ENCODE measurements at regions not wholly inside any gene's neighbourhood (a gene's known extent, or its start where the extent isn't known, plus 50 kb on each side); places are given as distances from the start of the nearest gene placed in this dataset.

DNA sequence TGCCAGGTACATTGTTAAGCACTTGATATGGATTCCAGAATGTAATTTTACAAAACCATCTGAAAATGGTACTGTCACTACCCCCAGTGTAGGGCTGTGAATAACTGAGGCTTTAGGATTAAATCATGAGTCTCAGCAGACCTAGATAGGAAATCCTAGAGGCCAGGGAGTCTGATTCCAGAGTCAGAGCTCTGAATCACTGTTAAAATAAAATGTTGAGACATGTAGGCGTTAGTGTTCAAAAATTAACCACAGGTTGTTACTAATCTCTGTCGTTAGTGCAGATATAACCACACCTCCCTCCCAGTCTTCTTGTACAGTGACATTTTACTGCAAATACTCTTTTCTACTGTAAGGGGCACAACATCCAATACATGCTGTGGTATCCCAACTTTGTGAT, 1828.8 kb downstream of the MAT2B start:
- Histone ChIP-seq H3K4me1 (ENCODE audit: control insufficient read depth in 2 of 2, insufficient read depth in 2 of 2, low read length in 2 of 2) (no peaks in the 10 kb centered on the region), H3K27ac (ENCODE audit: low read depth in 2 of 2, low read length in 2 of 2) (no peak overlapping the region), H3K9ac (ENCODE audit: low read depth in 1 of 2, low read length in 2 of 2) (no peak overlapping the region), H3K36me3 (ENCODE audit: control insufficient read depth in 2 of 2, insufficient read depth in 2 of 2, low read length in 2 of 2) (no peaks in the 10 kb centered on the region), H3K4me3 (ENCODE audit: low read length in 2 of 2) (no peak overlapping the region), H3K27me3 (ENCODE audit: control insufficient read depth in 2 of 2, insufficient read depth in 2 of 2, low read length in 2 of 2) (no peaks in the 10 kb centered on the region), H3K9me3 (ENCODE audit: control insufficient read depth in 2 of 2, low read length in 2 of 2) (no peaks in the 10 kb centered on the region)

- Histone ChIP-seq H3K9me3 (ENCODE audit: control insufficient read depth in 2 of 2, low read length in 2 of 2) (no peaks in the 10 kb centered on the region), H3K27me3 (ENCODE audit: control insufficient read depth in 2 of 2, insufficient read depth in 2 of 2, low read length in 2 of 2) (no peaks in the 10 kb centered on the region), H3K4me1 (ENCODE audit: control insufficient read depth in 2 of 2, insufficient read depth in 2 of 2, low read length in 2 of 2) (no peaks in the 10 kb centered on the region), H3K36me3 (ENCODE audit: control insufficient read depth in 2 of 2, insufficient read depth in 2 of 2, low read length in 2 of 2) (no peaks in the 10 kb centered on the region), H3K27ac (ENCODE audit: low read depth in 2 of 2, low read length in 2 of 2) (no peak overlapping the region), H3K4me3 (ENCODE audit: low read length in 2 of 2) (no peak overlapping the region), H3K9ac (ENCODE audit: low read depth in 1 of 2, low read length in 2 of 2) (no peak overlapping the region)
Measured at GRCh38 chr5:165349735-165350134, 1844.3 kb downstream of the MAT2B start.

GRCh38 chr5:165351342-165351741, 1845.9 kb downstream of the MAT2B start:
- Histone ChIP-seq H3K4me3 (ENCODE audit: low read length in 2 of 2) (no peak overlapping the region), H3K27me3 (ENCODE audit: control insufficient read depth in 2 of 2, insufficient read depth in 2 of 2, low read length in 2 of 2) (no peaks in the 10 kb centered on the region), H3K9me3 (ENCODE audit: control insufficient read depth in 2 of 2, low read length in 2 of 2) (no peaks in the 10 kb centered on the region), H3K27ac (ENCODE audit: low read depth in 2 of 2, low read length in 2 of 2) (no peak overlapping the region), H3K4me1 (ENCODE audit: control insufficient read depth in 2 of 2, insufficient read depth in 2 of 2, low read length in 2 of 2) (no peaks in the 10 kb centered on the region), H3K9ac (ENCODE audit: low read depth in 1 of 2, low read length in 2 of 2) (no peak overlapping the region), H3K36me3 (ENCODE audit: control insufficient read depth in 2 of 2, insufficient read depth in 2 of 2, low read length in 2 of 2) (no peaks in the 10 kb centered on the region)

DNA sequence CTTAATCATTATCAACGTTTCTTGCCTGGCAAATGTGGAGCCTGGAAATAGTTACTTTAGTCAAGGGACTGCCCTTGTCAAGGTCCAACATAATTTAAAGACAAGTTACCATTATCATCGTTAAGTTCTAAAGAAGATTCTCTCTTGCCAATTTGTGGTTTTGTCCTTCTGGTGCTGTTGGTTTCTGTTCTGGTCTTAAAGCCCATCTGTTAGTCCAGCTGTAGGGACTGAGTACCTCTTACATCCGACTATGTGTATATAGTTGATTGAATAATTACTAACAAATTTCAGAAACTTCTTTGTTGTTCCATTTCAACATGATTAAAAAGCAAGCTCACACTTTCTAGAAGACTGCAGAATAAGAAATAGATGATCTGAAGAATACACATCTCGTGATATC, 1854.9 kb downstream of the MAT2B start:
- Histone ChIP-seq H3K9me3 (ENCODE audit: control insufficient read depth in 2 of 2, low read length in 2 of 2) (no peaks in the 10 kb centered on the region), H3K4me1 (ENCODE audit: control insufficient read depth in 2 of 2, insufficient read depth in 2 of 2, low read length in 2 of 2) (no peaks in the 10 kb centered on the region), H3K4me3 (ENCODE audit: low read length in 2 of 2) (no peak overlapping the region), H3K27ac (ENCODE audit: low read depth in 2 of 2, low read length in 2 of 2) (no peak overlapping the region), H3K27me3 (ENCODE audit: control insufficient read depth in 2 of 2, insufficient read depth in 2 of 2, low read length in 2 of 2) (no peaks in the 10 kb centered on the region), H3K36me3 (ENCODE audit: control insufficient read depth in 2 of 2, insufficient read depth in 2 of 2, low read length in 2 of 2) (no peaks in the 10 kb centered on the region), H3K9ac (ENCODE audit: low read depth in 1 of 2, low read length in 2 of 2) (no peak overlapping the region)

DNA sequence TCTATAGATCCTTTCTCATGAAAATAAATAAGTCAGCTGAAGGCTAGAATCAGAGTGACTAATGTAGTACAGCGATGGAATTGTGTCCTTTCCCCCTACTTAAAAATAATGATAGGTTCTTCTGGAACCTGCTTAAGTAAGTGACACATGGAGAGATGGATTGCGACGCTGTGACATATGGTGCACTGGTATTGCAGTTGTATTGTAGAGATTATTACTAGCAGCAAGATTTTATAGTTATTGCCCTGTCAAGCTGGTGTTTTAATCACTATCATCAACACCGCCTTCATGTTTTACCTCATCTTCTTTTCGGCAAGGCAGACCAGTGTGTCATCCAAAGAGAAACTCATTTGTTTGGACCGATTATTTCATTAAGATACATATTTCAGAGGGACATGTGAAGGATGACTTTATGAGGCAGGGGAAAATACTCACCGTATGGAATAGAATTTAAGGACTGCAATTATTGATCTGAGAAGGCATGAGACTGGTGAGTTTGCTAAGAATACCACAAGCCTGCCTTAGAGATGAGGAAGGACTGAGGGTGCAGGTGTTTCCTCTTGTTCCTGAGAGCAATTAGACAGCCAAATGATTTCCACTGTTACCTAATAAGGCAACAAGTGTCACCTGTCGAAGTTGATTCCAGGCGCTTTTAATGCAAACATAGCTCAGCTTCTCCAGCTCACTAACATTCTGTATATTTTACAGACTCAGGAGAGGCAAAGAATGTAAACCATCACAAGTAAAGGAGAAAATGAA, 1855.5 kb downstream of the MAT2B start:
- no peaks in the 10 kb centered on the region for H3K4me1 ChIP-seq (ENCODE audit: control insufficient read depth in 2 of 2, insufficient read depth in 2 of 2, low read length in 2 of 2)
- H3K27ac ChIP-seq (ENCODE audit: low read depth in 2 of 2, low read length in 2 of 2) = no peak overlapping the region
- H3K4me3 ChIP-seq (ENCODE audit: low read length in 2 of 2) = no peak overlapping the region
- no peaks in the 10 kb centered on the region for H3K9me3 ChIP-seq (ENCODE audit: control insufficient read depth in 2 of 2, low read length in 2 of 2)
- H3K9ac ChIP-seq (ENCODE audit: low read depth in 1 of 2, low read length in 2 of 2) = no peak overlapping the region
- no peaks in the 10 kb centered on the region for H3K27me3 ChIP-seq (ENCODE audit: control insufficient read depth in 2 of 2, insufficient read depth in 2 of 2, low read length in 2 of 2)
- H3K36me3 ChIP-seq (ENCODE audit: control insufficient read depth in 2 of 2, insufficient read depth in 2 of 2, low read length in 2 of 2) = no peaks in the 10 kb centered on the region

DNA sequence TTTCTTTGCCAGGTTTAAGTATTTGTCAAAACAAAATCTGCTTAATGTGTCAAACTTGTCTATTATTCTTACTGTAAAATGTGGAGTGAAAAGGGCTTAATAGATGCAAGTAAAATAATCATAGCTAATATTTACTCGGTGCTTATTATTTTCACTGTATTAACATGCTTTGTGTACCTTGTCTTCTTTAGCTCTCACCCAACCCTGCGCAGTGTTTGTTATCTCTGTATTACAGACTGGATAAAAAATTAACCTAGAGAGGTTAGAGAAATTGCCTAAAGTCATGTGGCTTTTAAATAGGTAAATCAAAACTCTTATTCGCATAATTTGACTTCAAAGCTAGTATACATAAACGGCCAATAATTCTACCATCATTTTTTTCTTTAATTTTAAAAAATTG, 1864.8 kb downstream of the MAT2B start:
- Histone ChIP-seq H3K4me1 (ENCODE audit: control insufficient read depth in 2 of 2, insufficient read depth in 2 of 2, low read length in 2 of 2) (no peaks in the 10 kb centered on the region), H3K4me3 (ENCODE audit: low read length in 2 of 2) (no peak overlapping the region), H3K9me3 (ENCODE audit: control insufficient read depth in 2 of 2, low read length in 2 of 2) (no peaks in the 10 kb centered on the region), H3K27ac (ENCODE audit: low read depth in 2 of 2, low read length in 2 of 2) (no peak overlapping the region), H3K9ac (ENCODE audit: low read depth in 1 of 2, low read length in 2 of 2) (no peak overlapping the region), H3K27me3 (ENCODE audit: control insufficient read depth in 2 of 2, insufficient read depth in 2 of 2, low read length in 2 of 2) (no peaks in the 10 kb centered on the region), H3K36me3 (ENCODE audit: control insufficient read depth in 2 of 2, insufficient read depth in 2 of 2, low read length in 2 of 2) (no peaks in the 10 kb centered on the region)

DNA sequence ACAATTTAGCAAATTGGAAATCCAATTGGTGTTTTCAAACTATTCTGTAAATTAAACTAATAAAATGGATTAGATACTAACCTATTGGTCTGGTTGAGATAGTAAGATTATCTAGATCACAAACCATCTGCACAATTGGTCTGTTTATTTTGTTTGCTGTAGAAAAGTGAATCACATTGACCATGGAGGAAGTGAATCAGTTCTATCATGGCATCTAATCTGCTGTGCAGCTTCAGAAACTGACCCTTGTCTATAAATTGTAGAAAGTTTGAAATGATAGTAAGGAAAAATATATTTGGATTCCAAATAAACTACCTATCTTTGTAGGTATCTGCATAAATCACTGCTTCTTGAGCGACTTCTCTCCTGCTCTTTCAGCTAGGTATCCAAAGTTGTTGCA, 1865.4 kb downstream of the MAT2B start:
- no peaks in the 10 kb centered on the region for H3K27me3 ChIP-seq (ENCODE audit: control insufficient read depth in 2 of 2, insufficient read depth in 2 of 2, low read length in 2 of 2)

GRCh38 chr5:165375201-165375600, 1869.8 kb downstream of the MAT2B start:
- Histone ChIP-seq H3K4me3 (ENCODE audit: low read length in 2 of 2) (no peak overlapping the region), H3K36me3 (ENCODE audit: control insufficient read depth in 2 of 2, insufficient read depth in 2 of 2, low read length in 2 of 2) (no peaks in the 10 kb centered on the region), H3K4me1 (ENCODE audit: control insufficient read depth in 2 of 2, insufficient read depth in 2 of 2, low read length in 2 of 2) (no peaks in the 10 kb centered on the region), H3K9me3 (ENCODE audit: control insufficient read depth in 2 of 2, low read length in 2 of 2) (no peaks in the 10 kb centered on the region), H3K27me3 (ENCODE audit: control insufficient read depth in 2 of 2, insufficient read depth in 2 of 2, low read length in 2 of 2) (no peaks in the 10 kb centered on the region), H3K9ac (ENCODE audit: low read depth in 1 of 2, low read length in 2 of 2) (no peak overlapping the region), H3K27ac (ENCODE audit: low read depth in 2 of 2, low read length in 2 of 2) (no peak overlapping the region)

More for the DNA sequence above, 1865.4 kb downstream of the MAT2B start:
- no peak overlapping the region for H3K9ac ChIP-seq (ENCODE audit: low read depth in 1 of 2, low read length in 2 of 2)
- no peak overlapping the region for H3K27ac ChIP-seq (ENCODE audit: low read depth in 2 of 2, low read length in 2 of 2)
- no peak overlapping the region for H3K4me3 ChIP-seq (ENCODE audit: low read length in 2 of 2)
- no peaks in the 10 kb centered on the region for H3K4me1 ChIP-seq (ENCODE audit: control insufficient read depth in 2 of 2, insufficient read depth in 2 of 2, low read length in 2 of 2)
- no peaks in the 10 kb centered on the region for H3K36me3 ChIP-seq (ENCODE audit: control insufficient read depth in 2 of 2, insufficient read depth in 2 of 2, low read length in 2 of 2)
- no peaks in the 10 kb centered on the region for H3K9me3 ChIP-seq (ENCODE audit: control insufficient read depth in 2 of 2, low read length in 2 of 2)

DNA sequence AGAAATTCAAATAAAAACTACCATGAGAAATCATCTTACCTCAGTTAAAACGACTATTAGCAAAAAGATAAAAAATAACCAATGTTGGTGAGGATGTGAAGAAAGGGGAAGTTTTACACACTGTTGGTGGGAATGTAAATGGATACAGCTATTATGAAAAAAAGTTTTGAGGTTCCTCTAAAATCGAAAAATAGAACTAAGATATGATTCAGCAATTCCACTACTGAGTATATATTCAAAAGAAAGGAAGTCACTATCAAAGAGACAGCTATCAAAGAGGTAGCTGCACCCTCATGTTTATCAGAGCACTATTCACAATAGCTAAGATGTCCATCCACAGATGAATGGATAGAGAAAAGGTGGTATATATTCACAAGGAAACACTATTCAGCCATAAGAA, 1888.4 kb downstream of the MAT2B start:
- no peak overlapping the region for H3K27ac ChIP-seq (ENCODE audit: low read depth in 2 of 2, low read length in 2 of 2)
- H3K27me3 ChIP-seq (ENCODE audit: control insufficient read depth in 2 of 2, insufficient read depth in 2 of 2, low read length in 2 of 2) = no peaks in the 10 kb centered on the region
- H3K4me1 ChIP-seq (ENCODE audit: control insufficient read depth in 2 of 2, insufficient read depth in 2 of 2, low read length in 2 of 2) = no peaks in the 10 kb centered on the region
- H3K4me3 ChIP-seq (ENCODE audit: low read length in 2 of 2) = no peak overlapping the region
- H3K9ac ChIP-seq (ENCODE audit: low read depth in 1 of 2, low read length in 2 of 2) = no peak overlapping the region
- H3K36me3 ChIP-seq (ENCODE audit: control insufficient read depth in 2 of 2, insufficient read depth in 2 of 2, low read length in 2 of 2) = no peaks in the 10 kb centered on the region
- no peaks in the 10 kb centered on the region for H3K9me3 ChIP-seq (ENCODE audit: control insufficient read depth in 2 of 2, low read length in 2 of 2)

DNA sequence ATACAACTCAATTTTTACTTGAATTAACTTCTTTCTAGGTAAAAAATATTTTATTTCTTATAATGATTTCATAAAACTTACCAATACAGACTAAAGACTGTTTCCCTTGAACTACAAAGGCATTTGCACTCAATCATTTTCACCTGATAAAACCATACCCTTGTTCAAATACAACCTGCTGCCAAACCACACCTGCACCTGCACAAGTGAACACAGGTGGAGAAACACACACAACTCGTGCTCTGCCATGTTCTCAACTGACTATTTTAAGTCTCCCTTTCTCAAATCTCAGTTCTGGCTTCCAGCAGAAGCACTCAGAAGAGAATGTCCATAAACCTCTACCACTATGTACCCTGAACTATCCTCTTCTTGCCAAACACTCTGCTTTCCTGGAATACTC, 1892.1 kb downstream of the MAT2B start:
- Histone ChIP-seq H3K4me1 (ENCODE audit: control insufficient read depth in 2 of 2, insufficient read depth in 2 of 2, low read length in 2 of 2) (no peaks in the 10 kb centered on the region), H3K27me3 (ENCODE audit: control insufficient read depth in 2 of 2, insufficient read depth in 2 of 2, low read length in 2 of 2) (no peaks in the 10 kb centered on the region), H3K4me3 (ENCODE audit: low read length in 2 of 2) (no peak overlapping the region), H3K27ac (ENCODE audit: low read depth in 2 of 2, low read length in 2 of 2) (no peak overlapping the region), H3K36me3 (ENCODE audit: control insufficient read depth in 2 of 2, insufficient read depth in 2 of 2, low read length in 2 of 2) (no peaks in the 10 kb centered on the region), H3K9ac (ENCODE audit: low read depth in 1 of 2, low read length in 2 of 2) (no peak overlapping the region), H3K9me3 (ENCODE audit: control insufficient read depth in 2 of 2, low read length in 2 of 2) (no peaks in the 10 kb centered on the region)

DNA sequence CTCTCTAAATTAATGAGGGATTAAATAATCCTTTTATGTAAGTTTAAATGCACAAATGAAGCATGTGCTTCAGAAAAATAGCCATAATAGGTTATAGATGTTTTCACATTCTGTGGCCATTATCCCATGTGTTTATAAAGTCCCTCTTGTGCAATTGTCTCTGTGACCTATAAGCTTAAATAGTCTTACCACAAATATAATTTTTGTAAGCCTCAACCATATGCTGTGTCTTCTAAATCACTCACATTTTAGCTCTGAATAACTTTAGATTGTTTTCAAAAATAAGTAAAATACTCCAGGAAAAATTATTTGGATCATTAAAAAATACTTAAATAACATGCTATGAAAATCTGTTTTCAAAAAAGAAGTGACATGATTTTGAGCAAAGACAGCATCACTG, 1894.7 kb downstream of the MAT2B start:
- Histone ChIP-seq H3K4me1 (ENCODE audit: control insufficient read depth in 2 of 2, insufficient read depth in 2 of 2, low read length in 2 of 2) (no peaks in the 10 kb centered on the region), H3K4me3 (ENCODE audit: low read length in 2 of 2) (no peak overlapping the region), H3K9ac (ENCODE audit: low read depth in 1 of 2, low read length in 2 of 2) (no peak overlapping the region), H3K27ac (ENCODE audit: low read depth in 2 of 2, low read length in 2 of 2) (no peak overlapping the region), H3K36me3 (ENCODE audit: control insufficient read depth in 2 of 2, insufficient read depth in 2 of 2, low read length in 2 of 2) (no peaks in the 10 kb centered on the region), H3K27me3 (ENCODE audit: control insufficient read depth in 2 of 2, insufficient read depth in 2 of 2, low read length in 2 of 2) (no peaks in the 10 kb centered on the region), H3K9me3 (ENCODE audit: control insufficient read depth in 2 of 2, low read length in 2 of 2) (no peaks in the 10 kb centered on the region)

All from mucosa of rectum (tissue), 2 donors.